Neutrophil (primary cell): ENCODE measurements at regions not wholly inside any gene's neighbourhood (a gene's known extent, or its start where the extent isn't known, plus 50 kb on each side); places are given as distances from the start of the nearest gene placed in this dataset.

Experiments used
- H3K27ac ChIP-seq: fragments of 200-600 bp; sonication (generic); 2 replicates; pipeline ENCODE4 v1.5.1; 2016; ENCODE audit warnings: mild to moderate bottlenecking, moderate library complexity
- H3K27me3 ChIP-seq: fragments of 200-600 bp; sonication (generic); 2 replicates; pipeline ENCODE4 v1.6.0; 2016; ENCODE audit warnings: mild to moderate bottlenecking
- H3K36me3 ChIP-seq: fragments of 200-600 bp; sonication (generic); 2 replicates; pipeline ENCODE4 v1.5.1; 2017
- H3K4me1 ChIP-seq, 2 experiments: fragments of 200-600 bp in 1 of 2; sonication (generic) in 1 of 2; 1 replicate in 1 of 2; 2 replicates in 1 of 2; pipeline versions ENCODE4 v1.5.1 to v1.6.1; 2013 to 2016; ENCODE audit warnings: low read depth in 1 of 2, low read length in 1 of 2, mild to moderate bottlenecking in 1 of 2, moderate library complexity in 1 of 2; ENCODE audit not compliant: control insufficient read depth in 1 of 2, insufficient read depth in 1 of 2
- H3K4me3 ChIP-seq, 2 experiments: fragments of 200-600 bp in 1 of 2; sonication (generic) in 1 of 2; 1 replicate in 1 of 2; 2 replicates in 1 of 2; pipeline ENCODE4 v1.5.1; 2013 to 2016; ENCODE audit warnings: low read depth in 1 of 2, low read length in 1 of 2, mild to moderate bottlenecking in 1 of 2, moderate library complexity in 1 of 2
- H3K9me3 ChIP-seq: fragments of 200-600 bp; sonication (generic); 2 replicates; pipeline ENCODE4 v1.5.1; 2016
- CTCF ChIP-seq: fragments of 200-600 bp; sonication (generic); IDR thresholded peaks from 2 replicates; pipeline ENCODE4 v1.5.1; 2016; ENCODE audit warnings: antibody characterized with exemption

DNA sequence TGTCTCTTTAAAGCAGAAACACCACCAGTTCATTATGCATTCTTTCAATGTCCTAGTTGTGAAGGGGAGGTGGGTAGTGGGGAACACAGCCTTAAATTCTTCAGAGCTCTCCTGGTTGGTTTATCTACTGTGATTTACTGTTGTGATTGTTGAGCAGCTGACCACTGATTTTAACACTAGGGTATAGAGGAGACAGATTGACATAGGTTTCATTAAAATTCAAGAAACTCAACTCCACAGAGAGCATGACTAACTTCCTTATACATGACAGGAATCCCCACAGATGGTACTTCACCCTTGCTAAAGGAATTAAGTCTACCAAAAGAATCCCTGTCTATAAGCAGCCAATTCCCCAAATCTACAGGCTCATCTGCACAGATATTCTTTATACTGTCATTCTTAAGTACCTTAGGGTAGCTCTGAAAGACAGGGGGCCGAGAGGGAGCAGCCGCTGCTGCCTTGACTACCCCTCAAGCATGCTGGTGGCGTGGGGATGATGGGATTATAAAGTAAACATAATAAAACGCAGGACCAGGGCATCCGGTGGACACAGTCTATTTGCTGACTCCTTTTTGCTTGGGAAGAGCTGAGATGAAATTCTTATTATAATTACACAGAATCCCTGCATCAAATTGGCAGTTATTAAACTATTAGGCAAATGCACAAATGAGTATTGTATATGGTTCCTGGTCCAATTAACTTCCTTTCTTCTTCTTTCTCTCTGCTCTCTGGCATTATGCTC lies 1377.6 kb upstream of the PIK3C3 start:
- Histone ChIP-seq H3K27ac (no peak overlapping the region), H3K9me3 (no peaks in the 10 kb centered on the region), H3K36me3 (no peaks in the 10 kb centered on the region), H3K4me3 (no peak overlapping the region), H3K4me1 (no peaks in the 10 kb centered on the region), H3K27me3 (no peaks in the 10 kb centered on the region)
- TF ChIP-seq CTCF = no peak

GRCh38 chr18:40576507-40577115 lies 1378.4 kb upstream of the PIK3C3 start:
- H3K4me1 ChIP-seq = no peaks in the 10 kb centered on the region
- H3K27me3 ChIP-seq = no peaks in the 10 kb centered on the region
- no peak overlapping the region for H3K4me3 ChIP-seq
- no peaks in the 10 kb centered on the region for H3K36me3 ChIP-seq
- no peak for TF ChIP-seq CTCF
- no peak overlapping the region for H3K27ac ChIP-seq
- no peaks in the 10 kb centered on the region for H3K9me3 ChIP-seq

DNA sequence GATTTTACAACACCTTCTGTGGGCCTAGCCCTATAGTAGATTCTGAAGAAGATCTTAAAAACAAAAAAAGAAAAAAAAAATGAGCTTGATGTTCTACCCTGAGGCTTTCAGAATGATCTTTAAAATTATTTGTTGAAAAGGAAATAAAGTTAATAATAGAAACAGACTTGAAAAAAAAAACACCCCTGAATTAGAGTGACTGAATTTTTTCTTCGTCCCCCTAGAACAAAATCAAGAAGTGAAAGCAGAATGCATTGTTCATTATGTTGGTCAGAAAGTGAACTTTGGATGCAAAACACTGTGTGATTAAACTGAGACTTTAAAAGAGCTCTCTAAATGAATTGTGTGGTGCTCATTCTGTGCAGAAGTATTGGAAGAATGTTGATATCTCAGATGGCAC lies 1384.4 kb upstream of the PIK3C3 start:
- Histone ChIP-seq H3K27ac (no peak overlapping the region), H3K9me3 (no peaks in the 10 kb centered on the region), H3K27me3 (no peaks in the 10 kb centered on the region), H3K36me3 (no peaks in the 10 kb centered on the region), H3K4me1 (no peaks in the 10 kb centered on the region), H3K4me3 (no peak overlapping the region)
- no peak for TF ChIP-seq CTCF

DNA sequence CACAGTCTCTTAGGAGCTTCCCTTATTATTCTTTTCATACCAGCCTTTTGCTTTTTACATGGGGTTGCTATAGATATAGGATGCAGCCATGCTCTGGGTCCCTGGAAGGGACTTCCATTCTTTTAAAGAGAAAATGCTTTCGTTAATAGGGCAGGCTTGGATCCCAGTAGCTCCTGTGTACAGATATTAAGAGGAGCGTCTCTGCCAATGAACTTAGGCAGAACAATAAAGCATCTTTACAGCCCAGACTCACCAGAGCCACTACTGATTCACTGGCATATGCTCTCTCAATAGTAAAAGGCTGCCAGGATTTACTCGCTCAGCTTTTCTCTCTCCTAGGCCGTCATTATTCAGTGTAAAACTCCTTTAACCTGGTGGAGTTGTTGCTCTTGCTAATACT lies 1385.4 kb upstream of the PIK3C3 start:
- H3K4me1 ChIP-seq = no peaks in the 10 kb centered on the region
- TF ChIP-seq CTCF = no peak
- no peaks in the 10 kb centered on the region for H3K9me3 ChIP-seq
- H3K27me3 ChIP-seq = no peaks in the 10 kb centered on the region
- no peaks in the 10 kb centered on the region for H3K36me3 ChIP-seq
- no peak overlapping the region for H3K4me3 ChIP-seq
- no peak overlapping the region for H3K27ac ChIP-seq

DNA sequence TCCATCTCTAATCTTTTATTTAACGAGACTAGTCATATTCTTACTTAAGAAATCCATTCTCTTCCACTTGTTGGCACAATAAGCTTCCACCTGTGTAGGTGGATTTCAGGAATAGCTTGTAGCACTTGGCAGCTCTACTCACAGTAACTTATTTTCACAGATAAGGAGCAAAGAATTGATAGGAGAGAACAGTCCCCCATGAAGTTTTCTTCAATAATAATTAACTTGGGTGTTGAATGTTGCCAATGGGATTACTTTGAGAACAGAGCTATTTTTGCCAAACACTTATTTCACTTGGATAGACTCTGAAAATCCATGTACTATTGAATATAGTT lies 1388.6 kb upstream of the PIK3C3 start:
- Histone ChIP-seq H3K4me1 (no peaks in the 10 kb centered on the region), H3K27me3 (no peaks in the 10 kb centered on the region), H3K4me3 (no peak overlapping the region), H3K36me3 (no peaks in the 10 kb centered on the region), H3K27ac (no peak overlapping the region), H3K9me3 (no peaks in the 10 kb centered on the region)
- TF ChIP-seq CTCF = no peak
